Lower leg skin (tissue), 4 donors: ENCODE measurements at regions not wholly inside any gene's neighbourhood (a gene's known extent, or its start where the extent isn't known, plus 50 kb on each side); places are given as distances from the start of the nearest gene placed in this dataset.

Source experiments
- DNase-seq, 2 donors: peaks; one replicate each; pipeline ENCODE4 v3.0.0-alpha.2; 2019; ENCODE audit warnings: low spot score in 2 of 2
- H3K4me3 ChIP-seq: fragments of 200-600 bp; sonication (generic); 2 replicates; pipeline ENCODE4 v1.5.1; 2017; ENCODE audit warnings: mild to moderate bottlenecking, low read depth; ENCODE audit not compliant: poor library complexity, severe bottlenecking
- POLR2A ChIP-seq, 2 donors: fragments of 450-650 bp; IDR thresholded peaks; one replicate each; pipeline ENCODE4 v1.6.1; 2016 to 2017; ENCODE audit warnings: antibody characterized with exemption in 2 of 2, mild to moderate bottlenecking in 1 of 2, moderate library complexity in 1 of 2
- WGBS, 2 donors: methylation state at CpG; one replicate each; pipeline ENCODE4 v1.1.5; 2018; 5-methylcytosine and 5-hydroxymethylcytosine counted together
- intact Hi-C: fragments of 100-400 bp; cut with DNase I; formaldehyde crosslinking; loops from one replicate; pipeline ENCODE4 v1.15.0; 2023; ENCODE audit warnings: low total_unique reads
- TF ChIP-seq, protein P1 (sequence below), 3 donors: fragments of 450-650 bp; IDR thresholded peaks; one replicate each; pipeline ENCODE4 v1.5.1; 2016; ENCODE audit warnings: antibody characterized with exemption in 3 of 3, mild to moderate bottlenecking in 3 of 3, moderate library complexity in 2 of 3

- intact Hi-C loops, result no loop called here
- WGBS, 2 donors, result 96 to 97% methylated on average over 2 of the region's 2 CpGs
- no peak for DNase-seq
- H3K4me3 ChIP-seq, result no peak overlapping the region
- no peak for TF ChIP-seq POLR2A (IDR thresholded peaks at IDR 0.05)
- TF ChIP-seq, protein P1, sequence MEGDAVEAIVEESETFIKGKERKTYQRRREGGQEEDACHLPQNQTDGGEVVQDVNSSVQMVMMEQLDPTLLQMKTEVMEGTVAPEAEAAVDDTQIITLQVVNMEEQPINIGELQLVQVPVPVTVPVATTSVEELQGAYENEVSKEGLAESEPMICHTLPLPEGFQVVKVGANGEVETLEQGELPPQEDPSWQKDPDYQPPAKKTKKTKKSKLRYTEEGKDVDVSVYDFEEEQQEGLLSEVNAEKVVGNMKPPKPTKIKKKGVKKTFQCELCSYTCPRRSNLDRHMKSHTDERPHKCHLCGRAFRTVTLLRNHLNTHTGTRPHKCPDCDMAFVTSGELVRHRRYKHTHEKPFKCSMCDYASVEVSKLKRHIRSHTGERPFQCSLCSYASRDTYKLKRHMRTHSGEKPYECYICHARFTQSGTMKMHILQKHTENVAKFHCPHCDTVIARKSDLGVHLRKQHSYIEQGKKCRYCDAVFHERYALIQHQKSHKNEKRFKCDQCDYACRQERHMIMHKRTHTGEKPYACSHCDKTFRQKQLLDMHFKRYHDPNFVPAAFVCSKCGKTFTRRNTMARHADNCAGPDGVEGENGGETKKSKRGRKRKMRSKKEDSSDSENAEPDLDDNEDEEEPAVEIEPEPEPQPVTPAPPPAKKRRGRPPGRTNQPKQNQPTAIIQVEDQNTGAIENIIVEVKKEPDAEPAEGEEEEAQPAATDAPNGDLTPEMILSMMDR (IDR thresholded peaks at IDR 0.05), result no peak
Measured at GRCh38 chr2:209046163-209046562, 377.7 kb upstream of the MAP2 start.

DNA sequence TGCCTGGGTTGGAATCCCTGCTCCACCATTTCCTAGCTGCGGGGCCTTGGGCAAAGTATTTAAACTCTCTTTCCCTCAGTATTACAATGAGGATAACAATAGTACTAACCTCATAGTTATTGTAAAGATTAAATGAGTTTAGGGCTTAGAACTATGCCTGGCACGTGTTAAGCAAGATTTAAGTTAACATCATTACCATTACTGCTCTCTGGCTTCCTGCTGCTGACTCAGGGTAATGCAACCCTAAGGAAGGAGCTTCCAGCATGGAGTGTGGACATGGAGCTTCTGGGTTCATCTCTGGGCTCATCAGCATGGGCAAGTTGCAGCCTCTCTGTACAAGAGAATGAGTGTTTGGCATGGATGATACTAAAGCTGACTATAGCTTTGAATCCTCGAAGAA lies 374.2 kb upstream of the MAP2 start:
- 47% methylated on average over 3 of the region's 3 CpGs for WGBS, 2 donors
- no peak for TF ChIP-seq POLR2A (IDR thresholded peaks at IDR 0.05)
- TF ChIP-seq, protein P1 (IDR thresholded peaks at IDR 0.05), result no peak
- intact Hi-C loops, result no loop called here
- no peak overlapping the region for H3K4me3 ChIP-seq
- no peak for DNase-seq

DNA sequence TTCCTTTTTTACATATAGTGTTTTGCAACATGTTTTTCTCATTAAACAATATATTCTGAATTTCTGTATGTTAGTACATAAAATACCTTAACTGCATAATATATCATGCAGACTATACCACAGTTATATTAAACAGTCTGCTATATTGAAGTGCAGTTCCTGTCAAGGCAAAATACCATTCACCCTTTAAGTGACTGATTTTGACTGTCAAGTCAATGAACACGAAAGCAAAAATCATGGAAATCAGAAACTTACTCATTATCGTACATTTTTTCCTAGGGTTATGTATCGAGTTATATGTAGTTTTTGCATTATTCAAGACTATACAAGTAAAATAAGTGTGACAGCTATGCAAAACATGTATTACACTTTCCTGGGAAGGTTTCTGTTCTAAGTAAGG lies 361.6 kb upstream of the MAP2 start:
- no peak for DNase-seq
- no peak for TF ChIP-seq POLR2A (IDR thresholded peaks at IDR 0.05)
- TF ChIP-seq, protein P1 (IDR thresholded peaks at IDR 0.05), result no peak
- no peak overlapping the region for H3K4me3 ChIP-seq
- 57 to 62% methylated on average over 3 of the region's 3 CpGs for WGBS, 2 donors
- intact Hi-C loops, result no loop called here

DNA sequence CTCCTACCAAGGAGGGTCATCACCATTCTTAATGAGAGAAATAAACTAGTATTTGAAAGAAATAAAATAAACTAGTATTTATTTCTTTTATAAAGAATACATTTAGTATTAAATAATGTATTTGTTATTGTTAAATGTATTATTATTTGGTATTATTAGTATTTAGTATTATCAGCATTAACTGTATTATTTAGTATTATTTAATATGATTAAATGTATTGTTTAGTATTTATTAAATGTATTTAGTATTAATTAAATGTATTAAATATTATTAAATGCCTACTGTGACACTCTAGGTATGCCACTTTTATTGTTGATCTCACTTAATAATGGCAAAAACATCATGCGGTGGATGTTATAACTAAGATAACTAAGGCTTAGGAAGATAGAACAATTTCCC lies 353.6 kb upstream of the MAP2 start:
- no peak for TF ChIP-seq POLR2A (IDR thresholded peaks at IDR 0.05)
- TF ChIP-seq, protein P1 (IDR thresholded peaks at IDR 0.05), result no peak
- 90 to 92% methylated on average over 1 of the region's 1 CpG for WGBS, 2 donors
- DNase-seq, result no peak
- intact Hi-C loops, result no loop called here
- no peak overlapping the region for H3K4me3 ChIP-seq

DNA sequence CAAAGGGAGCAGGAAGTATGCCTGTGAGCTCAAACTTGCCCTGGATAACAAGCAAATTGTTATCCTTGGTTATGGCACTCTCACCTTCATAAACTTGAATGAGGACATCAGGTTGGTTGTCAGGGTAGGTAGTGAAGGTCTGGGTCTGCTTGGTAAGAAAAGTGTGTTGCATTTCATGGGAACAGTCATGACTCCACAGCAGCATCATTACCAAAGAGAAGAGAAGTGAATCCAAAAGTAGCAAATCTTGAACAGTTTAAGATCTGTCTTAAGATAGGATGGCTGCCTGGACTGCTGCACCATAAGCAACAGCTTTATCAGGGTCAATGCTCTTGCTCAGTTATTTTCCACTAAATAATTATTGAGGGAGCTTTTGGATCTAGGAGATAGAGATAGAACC lies 350.7 kb upstream of the MAP2 start:
- no peak for TF ChIP-seq POLR2A (IDR thresholded peaks at IDR 0.05)
- TF ChIP-seq, protein P1 (IDR thresholded peaks at IDR 0.05), result no peak
- intact Hi-C loops, result no loop called here
- H3K4me3 ChIP-seq, result no peak overlapping the region
- no peak for DNase-seq

DNA sequence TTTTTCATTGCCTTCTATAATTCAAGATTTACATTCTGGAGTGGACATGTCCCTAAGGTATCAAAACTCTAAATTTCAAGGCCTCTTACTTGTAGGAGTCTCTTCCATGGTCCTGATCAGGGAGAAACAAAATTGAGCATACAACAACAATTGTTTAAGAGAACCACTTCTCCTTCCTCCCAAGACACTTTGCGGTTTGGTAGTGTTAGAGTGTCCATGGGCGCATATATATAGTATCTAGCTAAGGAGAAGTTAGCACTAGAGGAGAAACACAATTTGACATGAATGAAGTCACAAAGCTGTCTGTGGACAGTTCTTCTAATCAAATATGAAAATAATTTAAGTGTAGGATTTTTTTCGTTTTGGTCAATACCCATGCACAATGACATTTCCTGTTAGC lies 349.1 kb upstream of the MAP2 start:
- no peak for TF ChIP-seq POLR2A (IDR thresholded peaks at IDR 0.05)
- TF ChIP-seq, protein P1 (IDR thresholded peaks at IDR 0.05), result no peak
- WGBS, 2 donors, result 82 to 90% methylated on average over 3 of the region's 3 CpGs
- no peak for DNase-seq
- H3K4me3 ChIP-seq, result no peak overlapping the region
- intact Hi-C loops, result no loop called here
